T-helper 1 cell (primary cell): ENCODE measurements at regions not wholly inside any gene's neighbourhood (a gene's known extent, or its start where the extent isn't known, plus 50 kb on each side); places are given as distances from the start of the nearest gene placed in this dataset.

ENCODE experiments used
- DNase-seq, 5 donors: peaks; one replicate each; pipeline ENCODE4 v3.0.0-alpha.2; 2012 to 2020

DNA sequence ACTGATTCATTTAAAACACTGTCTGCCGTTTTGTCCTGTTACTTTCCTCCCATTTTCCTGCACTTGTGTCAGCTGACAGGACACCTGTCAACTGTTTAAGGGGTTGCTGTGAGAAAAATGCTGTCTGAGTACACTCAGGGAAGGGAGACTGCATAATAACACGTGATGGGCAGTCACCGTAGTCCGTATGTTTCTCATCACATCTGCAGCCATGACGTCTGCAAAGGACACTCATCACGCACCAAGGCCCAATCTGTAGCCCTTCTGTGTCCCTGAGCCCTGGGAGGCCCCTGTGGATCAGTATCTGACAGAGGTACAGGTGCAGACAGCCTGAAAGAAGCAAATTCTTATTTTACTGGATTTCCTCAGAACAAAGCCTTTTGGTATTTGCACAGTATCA is 396.3 kb downstream of the YTHDC2 start:
- no peak for DNase-seq

DNA sequence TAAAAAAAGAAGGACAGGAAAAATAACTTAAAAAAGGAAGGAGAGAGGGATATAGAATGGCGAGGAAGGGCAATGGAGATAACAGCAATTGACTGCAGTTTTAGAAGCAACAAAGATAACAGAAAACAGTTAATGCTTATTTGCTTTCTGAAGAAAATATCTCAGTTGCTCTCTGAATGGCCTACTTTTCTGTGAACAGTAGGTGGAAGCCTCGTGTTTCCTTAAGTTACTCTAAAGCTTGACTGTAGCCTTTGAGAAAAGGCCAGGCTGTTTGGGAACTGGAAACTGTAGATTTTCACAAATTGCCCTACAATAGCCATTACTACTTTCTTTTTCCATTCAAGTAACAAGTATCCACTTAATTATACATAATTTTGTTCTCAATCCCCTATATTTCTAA is 404.5 kb downstream of the YTHDC2 start:
- no peak for DNase-seq

- no peak for DNase-seq
Measured at GRCh38 chr5:113922343-113922742, 408.8 kb downstream of the YTHDC2 start.

GRCh38 chr5:113935453-113935852 is 422.0 kb downstream of the YTHDC2 start:
- no peak for DNase-seq

GRCh38 chr5:113937301-113937700 is 423.8 kb downstream of the YTHDC2 start:
- DNase-seq, result no peak

DNA sequence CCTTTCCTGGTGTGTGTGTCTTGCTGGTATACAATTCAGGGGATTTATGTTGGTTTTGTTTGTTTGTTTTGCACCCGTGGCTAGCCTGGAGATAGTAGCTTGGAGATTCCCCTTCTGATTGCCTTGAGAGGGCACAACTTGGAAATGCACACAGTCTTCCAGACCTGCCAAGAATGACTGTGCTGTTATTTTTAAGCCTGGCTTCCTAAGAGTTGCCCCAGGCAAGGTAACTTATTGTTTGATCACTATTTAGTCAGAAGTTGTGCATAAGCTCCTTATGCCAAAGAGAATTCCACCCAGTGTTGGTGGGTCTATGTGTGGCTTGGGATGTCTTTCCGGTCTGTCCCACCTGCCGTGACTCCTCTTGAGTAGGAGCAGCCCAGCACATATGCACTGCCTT is 421.9 kb upstream of the KCNN2 start:
- DNase-seq, result no peak

DNA sequence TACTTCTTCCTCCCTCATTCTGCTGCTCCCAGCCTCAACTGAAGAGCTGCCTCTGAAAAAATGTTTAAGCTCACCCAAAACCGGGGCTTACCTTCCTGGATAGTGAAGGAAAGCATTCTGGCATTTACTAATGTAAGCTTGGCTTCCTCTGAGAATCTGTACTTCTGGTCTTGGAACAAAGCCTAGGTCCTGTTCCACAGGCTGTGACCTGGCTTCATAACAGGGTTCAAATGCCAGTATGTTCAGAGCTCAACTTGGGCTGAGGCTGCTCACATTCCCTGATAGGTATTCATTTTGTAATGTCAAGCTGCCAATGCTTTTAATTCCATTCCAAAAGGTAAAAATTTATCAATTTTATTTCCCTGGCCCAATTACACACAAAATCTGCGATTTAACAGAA is 411.7 kb upstream of the KCNN2 start:
- DNase-seq, result no peak

GRCh38 chr5:113965225-113965624 is 396.6 kb upstream of the KCNN2 start:
- no peak for DNase-seq

GRCh38 chr5:113969901-113970300 is 392.0 kb upstream of the KCNN2 start:
- DNase-seq, result no peak

DNA sequence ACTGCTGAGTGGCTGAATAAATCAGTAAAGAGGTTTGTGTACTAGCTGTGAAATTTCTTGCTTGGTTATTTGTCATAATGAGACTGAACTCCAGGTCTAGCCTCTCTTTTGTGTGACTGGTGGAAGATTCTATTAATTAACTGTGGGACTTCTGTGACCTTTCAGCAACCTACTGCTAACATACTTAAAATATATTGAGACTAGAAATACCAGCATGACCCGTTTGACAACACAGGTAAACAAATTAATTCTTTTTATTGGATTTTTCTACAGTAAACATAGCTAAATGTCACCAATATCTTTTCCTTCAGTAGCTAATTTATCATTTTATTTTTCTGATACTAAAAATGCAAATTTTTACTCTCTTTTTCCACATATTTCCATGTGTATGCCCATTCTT is 390.4 kb upstream of the KCNN2 start:
- DNase-seq, result no peak

- no peak for DNase-seq
Measured at GRCh38 chr5:113974976-113975375, 386.9 kb upstream of the KCNN2 start.

GRCh38 chr5:113984928-113985327 is 376.9 kb upstream of the KCNN2 start:
- DNase-seq, result no peak

- DNase-seq, result no peak
Measured at GRCh38 chr5:113985505-113985904, 376.4 kb upstream of the KCNN2 start.

- no peak for DNase-seq
Measured at GRCh38 chr5:113989278-113989912, 372.5 kb upstream of the KCNN2 start.

- no peak for DNase-seq
Measured at GRCh38 chr5:113989913-113990305, 372.0 kb upstream of the KCNN2 start.

- no peak for DNase-seq
Measured at GRCh38 chr5:114001076-114001475, 360.8 kb upstream of the KCNN2 start.

GRCh38 chr5:114006582-114006981 is 355.3 kb upstream of the KCNN2 start:
- DNase-seq, result no peak

- no peak for DNase-seq
Measured at GRCh38 chr5:114007678-114008077, 354.2 kb upstream of the KCNN2 start.

DNA sequence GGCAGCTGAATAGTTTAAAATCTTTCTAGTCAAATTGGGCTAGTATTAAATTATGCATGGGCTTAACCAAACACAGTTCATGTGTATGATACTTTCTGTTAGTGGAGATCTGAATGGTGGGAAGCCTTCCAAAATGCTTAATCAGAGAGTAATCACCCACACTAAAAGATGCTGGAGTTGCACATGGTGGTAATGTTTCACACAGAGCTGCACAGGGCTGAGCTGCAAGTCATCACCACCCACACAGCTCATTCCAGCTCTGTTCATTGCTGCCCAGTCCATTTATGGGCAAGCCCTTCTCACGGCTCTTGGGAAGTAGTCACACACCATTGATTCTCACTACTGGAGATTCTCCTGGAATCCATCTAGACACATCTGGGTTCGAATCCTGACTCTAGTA is 351.5 kb upstream of the KCNN2 start:
- no peak for DNase-seq

- no peak for DNase-seq
Measured at GRCh38 chr5:114018186-114018585, 343.7 kb upstream of the KCNN2 start.

DNA sequence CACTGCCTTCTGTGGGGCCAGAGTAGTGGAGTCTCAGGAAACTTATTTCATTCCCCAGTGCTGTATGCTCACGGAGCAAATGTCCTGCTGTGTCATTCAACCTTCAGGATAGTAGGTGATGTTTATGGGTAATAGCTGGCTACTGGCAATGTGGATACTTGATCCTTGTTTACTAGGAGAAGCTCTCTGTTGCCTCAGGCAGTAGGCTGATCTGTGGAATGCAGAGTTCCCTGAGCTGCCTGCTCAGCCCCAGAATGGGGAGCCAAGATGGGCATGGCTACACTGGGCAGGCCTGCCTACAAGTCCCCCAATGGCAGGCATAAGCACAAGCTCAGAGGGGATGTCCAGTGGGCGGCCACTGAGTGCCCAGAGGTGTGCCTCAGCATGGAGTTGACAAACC is 323.1 kb upstream of the KCNN2 start:
- no peak for DNase-seq

DNA sequence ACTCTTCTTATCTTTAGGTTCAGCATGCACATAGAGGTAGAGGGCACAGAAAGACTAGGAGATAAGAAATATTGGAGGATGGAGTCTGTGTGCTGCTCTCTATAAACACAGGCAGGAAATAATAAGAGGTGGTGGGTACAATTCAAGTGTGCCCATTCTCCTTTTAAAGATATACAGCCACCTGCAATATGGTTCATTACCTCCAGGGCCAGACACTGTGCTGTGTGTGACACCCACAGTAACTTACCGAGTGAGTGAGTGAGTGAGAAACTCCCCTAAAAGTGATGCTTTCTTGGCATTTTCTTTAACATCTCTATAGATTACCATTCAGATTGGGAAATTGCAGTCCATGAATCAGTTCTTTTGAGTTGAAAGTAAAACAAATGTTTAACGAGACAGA is 311.8 kb upstream of the KCNN2 start:
- no peak for DNase-seq

DNA sequence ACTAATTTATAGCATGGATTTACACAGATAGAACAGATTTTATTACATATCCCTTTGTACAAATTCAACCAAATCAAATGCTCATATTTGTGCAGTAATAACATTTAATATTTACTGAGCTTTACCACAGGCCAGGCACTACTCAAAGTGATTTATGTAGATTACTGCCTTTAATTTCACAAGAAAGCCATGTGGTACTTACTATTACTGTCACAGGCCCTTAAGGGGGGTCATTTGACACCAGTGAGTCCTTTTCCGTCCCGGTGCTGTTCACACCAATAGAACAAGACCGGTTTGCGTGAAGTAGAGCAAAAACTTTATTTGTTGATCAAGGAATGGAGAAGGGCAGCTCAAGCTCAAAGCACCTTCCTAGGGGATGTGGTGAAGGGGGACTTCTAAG is 308.5 kb upstream of the KCNN2 start:
- no peak for DNase-seq

GRCh38 chr5:114054594-114054993 is 307.3 kb upstream of the KCNN2 start:
- no peak for DNase-seq

DNA sequence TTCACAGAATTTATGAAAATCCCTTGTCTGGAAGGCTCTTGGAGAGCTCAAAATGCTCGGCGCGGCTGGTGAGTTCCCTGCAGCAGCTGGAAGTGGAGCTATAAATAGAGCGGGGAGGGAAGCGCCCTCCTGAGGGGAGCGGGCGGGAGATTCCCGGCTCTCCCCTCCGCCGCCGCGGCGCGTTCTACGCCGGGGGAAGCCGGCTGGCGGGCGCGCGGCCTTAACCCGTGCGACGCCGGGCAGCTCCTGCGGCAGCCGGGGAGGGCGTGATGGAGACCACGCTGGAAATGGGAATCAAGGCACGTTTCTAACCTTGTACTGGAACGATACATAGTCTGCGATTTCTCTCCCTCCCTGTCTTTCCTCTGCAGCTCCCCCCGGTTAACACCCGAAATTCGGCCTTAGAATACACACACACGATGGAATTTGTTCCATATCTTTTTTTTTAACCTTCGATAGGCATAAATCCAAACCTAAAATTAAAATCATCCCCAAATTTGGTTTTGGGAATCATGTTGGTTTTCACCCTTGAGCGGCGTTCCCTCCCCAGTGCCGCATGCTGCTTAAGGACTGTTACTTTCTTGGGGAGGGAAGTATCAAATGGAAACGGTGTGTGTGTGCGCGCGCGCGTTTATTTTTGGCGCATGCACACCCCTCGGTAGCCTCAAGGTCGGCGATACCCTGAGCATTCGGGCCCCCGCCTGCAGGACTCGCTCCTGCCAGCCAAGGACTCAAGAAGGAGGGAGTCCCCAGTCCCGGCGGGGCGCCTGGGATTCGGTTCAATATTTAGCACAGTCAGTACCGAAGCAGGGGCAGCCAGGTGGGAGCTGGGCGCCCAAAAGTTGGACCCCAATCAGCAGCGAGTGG is 306.3 kb upstream of the KCNN2 start:
- no peak for DNase-seq
